GM21360 (cell line): ENCODE measurements at regions not wholly inside any gene's neighbourhood (a gene's known extent, or its start where the extent isn't known, plus 50 kb on each side); places are given as distances from the start of the nearest gene placed in this dataset.
A peak's percentile ranks its signal among the peaks of the same experiment; 100 is the strongest.
"Not testable (repeated sequence)": the region's sequence is repeated elsewhere in the genome, so short reads cannot be mapped to it uniquely, and the experiment has no call there.

Experiments
- ATAC-seq: cut with Tn5 transposase; IDR thresholded peaks from one replicate; pipeline ENCODE4 v1.9.1; 2021; ENCODE audit warnings: mild to moderate bottlenecking, moderate library complexity; ENCODE audit not compliant: unreplicated experiment

- ATAC-seq = not testable (repeated sequence)
Observed at GRCh38 chr12:29029484-29029883, 119.6 kb upstream of the FAR2 start.

GRCh38 chr12:29030006-29030405, 119.1 kb upstream of the FAR2 start:
- no peak for ATAC-seq

- ATAC-seq = no peak
Observed at GRCh38 chr12:29032446-29032845, 116.6 kb upstream of the FAR2 start.

- ATAC-seq = no peak
Observed at GRCh38 chr12:29033519-29033918, 115.6 kb upstream of the FAR2 start.

GRCh38 chr12:29035112-29035511, 114.0 kb upstream of the FAR2 start:
- no peak for ATAC-seq

- ATAC-seq = no peak
Observed at GRCh38 chr12:29039013-29039412, 110.1 kb upstream of the FAR2 start.

GRCh38 chr12:29041621-29042020, 107.5 kb upstream of the FAR2 start:
- ATAC-seq = no peak

GRCh38 chr12:29043069-29043468, 106.0 kb upstream of the FAR2 start:
- ATAC-seq = no peak

- no peak for ATAC-seq
Observed at GRCh38 chr12:29044799-29045198, 104.3 kb upstream of the FAR2 start.

- ATAC-seq = no peak
Observed at GRCh38 chr12:29048787-29049186, 100.3 kb upstream of the FAR2 start.

GRCh38 chr12:29050503-29050902, 98.6 kb upstream of the FAR2 start:
- ATAC-seq = no peak

GRCh38 chr12:29051221-29051620, 97.9 kb upstream of the FAR2 start:
- ATAC-seq = no peak

- ATAC-seq = peak; percentile 84
Observed at GRCh38 chr12:29053567-29053966, 95.5 kb upstream of the FAR2 start.

- ATAC-seq = no peak
Observed at GRCh38 chr12:29054858-29055663, 94.0 kb upstream of the FAR2 start.

- ATAC-seq = peak; percentile 70
Observed at GRCh38 chr12:29066011-29066588, 83.0 kb upstream of the FAR2 start.

- ATAC-seq = no peak
Observed at GRCh38 chr12:29067430-29067829, 81.6 kb upstream of the FAR2 start.

GRCh38 chr12:29070309-29070708, 78.8 kb upstream of the FAR2 start:
- ATAC-seq = no peak

GRCh38 chr12:29071099-29071498, 78.0 kb upstream of the FAR2 start:
- ATAC-seq = no peak

- no peak for ATAC-seq
Observed at GRCh38 chr12:29072631-29073030, 76.4 kb upstream of the FAR2 start.

- ATAC-seq = no peak
Observed at GRCh38 chr12:29073631-29074239, 75.3 kb upstream of the FAR2 start.

GRCh38 chr12:29081101-29081500, 68.0 kb upstream of the FAR2 start:
- ATAC-seq = no peak

- no peak for ATAC-seq
Observed at GRCh38 chr12:29082522-29082921, 66.6 kb upstream of the FAR2 start.
